ENCODE measurements at regions not wholly inside any gene's neighbourhood (a gene's known extent, or its start where the extent isn't known, plus 50 kb on each side); places are given as distances from the start of the nearest gene placed in this dataset.

- no peak for DNase-seq (ENCODE audit: extremely low read depth, low read depth)
- TF ChIP-seq CTCF (IDR thresholded peaks at IDR 0.05; ENCODE audit: low read depth, low read length, missing control alignments), result no peak
- no peak overlapping the region for H3K4me3 ChIP-seq (replicated peaks; ENCODE audit: low read depth, low read length)
Measured at GRCh38 chr12:125454291-125454690, 389.1 kb downstream of the AACS start.

- no peak for DNase-seq (ENCODE audit: extremely low read depth, low read depth)
- TF ChIP-seq CTCF (IDR thresholded peaks at IDR 0.05; ENCODE audit: low read depth, low read length, missing control alignments), result no peak
- no peak overlapping the region for H3K4me3 ChIP-seq (replicated peaks; ENCODE audit: low read depth, low read length)
Measured at GRCh38 chr12:125454786-125455480, 389.7 kb downstream of the AACS start.

- H3K4me3 ChIP-seq (replicated peaks; ENCODE audit: low read depth, low read length), result no peak overlapping the region
- no peak for DNase-seq (ENCODE audit: extremely low read depth, low read depth)
- no peak for TF ChIP-seq CTCF (IDR thresholded peaks at IDR 0.05; ENCODE audit: low read depth, low read length, missing control alignments)
Measured at GRCh38 chr12:125455556-125455955, 390.3 kb downstream of the AACS start.

- no peak for TF ChIP-seq CTCF (IDR thresholded peaks at IDR 0.05; ENCODE audit: low read depth, low read length, missing control alignments)
- no peak for DNase-seq (ENCODE audit: extremely low read depth, low read depth)
- H3K4me3 ChIP-seq (replicated peaks; ENCODE audit: low read depth, low read length), result no peak overlapping the region
Measured at GRCh38 chr12:125458552-125459268, 393.5 kb downstream of the AACS start.

GRCh38 chr12:125461831-125462230 lies 396.6 kb downstream of the AACS start:
- H3K4me3 ChIP-seq (replicated peaks; ENCODE audit: low read depth, low read length), result no peak overlapping the region
- DNase-seq (ENCODE audit: extremely low read depth, low read depth), result no peak
- TF ChIP-seq CTCF (IDR thresholded peaks at IDR 0.05; ENCODE audit: low read depth, low read length, missing control alignments), result no peak

GRCh38 chr12:125463386-125463785 lies 398.2 kb downstream of the AACS start:
- H3K4me3 ChIP-seq (replicated peaks; ENCODE audit: low read depth, low read length), result no peak overlapping the region
- TF ChIP-seq CTCF (IDR thresholded peaks at IDR 0.05; ENCODE audit: low read depth, low read length, missing control alignments), result no peak

More at GRCh38 chr12:125463386-125463785, 398.2 kb downstream of the AACS start:
- no peak for DNase-seq (ENCODE audit: extremely low read depth, low read depth)
